ENCODE measurements at regions not wholly inside any gene's neighbourhood (a gene's known extent, or its start where the extent isn't known, plus 50 kb on each side); places are given as distances from the start of the nearest gene placed in this dataset.

GRCh38 chr5:133869519-133870335 lies 98.7 kb downstream of the C5orf15 start:
- no peak for TF ChIP-seq YY1 (IDR thresholded peaks at IDR 0.05; ENCODE audit: low read depth)
- TF ChIP-seq TAF1 (IDR thresholded peaks at IDR 0.05; ENCODE audit: low read depth), result no peak
- no peak for TF ChIP-seq EP300 (IDR thresholded peaks at IDR 0.05; ENCODE audit: borderline replicate concordance)
- no peak for TF ChIP-seq FOXM1 (IDR thresholded peaks at IDR 0.05; ENCODE audit: borderline replicate concordance, low read depth)
- TF ChIP-seq NFIC (IDR thresholded peaks at IDR 0.05), result no peak
- TF ChIP-seq EGR1 (IDR thresholded peaks at IDR 0.05), result no peak
- TF ChIP-seq TCF12 (IDR thresholded peaks at IDR 0.05; ENCODE audit: low read depth), result no peak
- no peak for TF ChIP-seq RAD21 (IDR thresholded peaks at IDR 0.05; ENCODE audit: low read depth)
- no peak for TF ChIP-seq REST (IDR thresholded peaks at IDR 0.05; ENCODE audit: low read depth)
- no peak for TF ChIP-seq CREB1 (IDR thresholded peaks at IDR 0.05; ENCODE audit: low read depth)
- no peak for TF ChIP-seq USF1 (IDR thresholded peaks at IDR 0.05)
- TF ChIP-seq CEBPB (IDR thresholded peaks at IDR 0.05), result no peak
- no peak for TF ChIP-seq MAX (IDR thresholded peaks at IDR 0.05)
